NCI-H2107 treated with DMSO at 0.1 percent for 48 hours (cell line): ENCODE measurements at regions not wholly inside any gene's neighbourhood (a gene's known extent, or its start where the extent isn't known, plus 50 kb on each side); places are given as distances from the start of the nearest gene placed in this dataset.

Experiments
- DNase-seq: peaks from one replicate; lab custom pipeline; 2025; ENCODE audit not compliant: unreplicated experiment; lab: John Stamatoyannopoulos, UW

DNA sequence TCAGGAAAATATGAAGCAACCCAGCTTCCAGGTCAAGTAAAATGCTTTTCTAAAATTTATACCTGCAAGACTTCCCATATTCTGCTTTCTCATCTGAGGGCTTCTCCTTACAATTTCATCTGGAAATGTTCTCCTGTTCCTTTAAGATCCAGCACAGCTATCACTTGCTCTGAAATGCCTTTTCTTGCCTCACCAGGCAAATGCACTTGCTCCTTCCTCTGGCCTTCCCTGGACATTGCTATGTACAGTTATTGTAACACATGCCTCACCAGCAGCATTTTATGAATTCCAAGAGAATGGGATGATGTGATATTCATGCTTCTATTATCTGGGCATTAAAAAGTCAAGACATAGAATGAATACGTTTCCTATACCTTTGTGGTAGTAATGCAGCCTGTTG, 842.1 kb upstream of the INTU start:
- DNase-seq, result no peak

DNA sequence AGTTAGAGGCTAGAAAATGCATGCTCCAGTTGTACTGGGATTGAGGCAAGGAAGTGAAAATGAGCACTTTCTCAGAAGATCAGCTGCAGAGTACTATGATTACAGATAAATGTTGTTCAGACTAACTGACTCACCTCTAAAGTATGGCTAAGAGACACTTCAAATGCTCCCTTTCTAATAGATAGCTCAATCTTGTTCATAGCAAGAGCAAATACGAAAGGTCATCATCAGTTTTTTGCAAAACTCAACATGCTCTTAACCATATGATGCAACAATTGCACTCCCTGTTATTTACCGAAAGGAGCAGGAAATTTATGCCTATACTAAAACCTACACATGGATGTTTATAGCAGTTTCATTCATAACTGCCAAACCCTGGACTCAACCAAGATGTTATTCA, 838.4 kb upstream of the INTU start:
- no peak for DNase-seq

DNA sequence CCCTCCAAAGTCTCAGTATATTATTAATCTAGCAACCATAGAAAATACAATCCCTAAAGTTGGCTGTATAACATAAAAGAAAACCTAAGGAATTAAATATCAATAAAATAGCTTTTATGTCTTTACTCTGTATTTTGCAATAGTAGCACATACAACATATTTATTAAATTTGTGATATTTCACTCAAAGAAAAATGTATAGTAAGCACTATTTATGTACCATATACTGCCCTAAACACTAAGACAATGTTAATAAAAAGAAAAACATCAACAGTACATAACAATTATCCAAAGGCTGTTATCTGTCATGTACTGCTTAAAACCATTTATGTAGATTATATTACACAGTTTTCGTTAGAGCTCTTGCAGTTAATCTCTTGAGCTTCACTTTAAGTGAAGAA, 834.5 kb upstream of the INTU start:
- DNase-seq, result no peak

DNA sequence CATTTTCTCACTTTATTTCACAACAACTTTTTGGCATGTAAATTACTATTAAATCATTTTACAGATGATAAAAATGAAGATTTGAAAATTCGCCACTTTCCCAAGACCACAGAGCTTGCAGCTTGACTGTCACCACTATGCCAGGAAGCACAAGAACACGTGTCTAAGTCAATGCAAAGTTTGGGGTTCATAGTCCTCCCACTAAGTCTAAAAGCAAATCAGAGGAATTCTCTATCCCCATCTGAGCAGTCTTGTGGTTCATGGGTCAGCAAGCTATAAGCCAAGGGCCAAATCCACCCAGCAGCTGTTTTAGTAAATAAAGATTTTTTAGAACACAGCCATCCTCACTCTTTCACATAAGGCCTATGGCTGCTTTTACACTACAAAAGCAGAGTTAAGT, 833.3 kb upstream of the INTU start:
- DNase-seq, result no peak

DNA sequence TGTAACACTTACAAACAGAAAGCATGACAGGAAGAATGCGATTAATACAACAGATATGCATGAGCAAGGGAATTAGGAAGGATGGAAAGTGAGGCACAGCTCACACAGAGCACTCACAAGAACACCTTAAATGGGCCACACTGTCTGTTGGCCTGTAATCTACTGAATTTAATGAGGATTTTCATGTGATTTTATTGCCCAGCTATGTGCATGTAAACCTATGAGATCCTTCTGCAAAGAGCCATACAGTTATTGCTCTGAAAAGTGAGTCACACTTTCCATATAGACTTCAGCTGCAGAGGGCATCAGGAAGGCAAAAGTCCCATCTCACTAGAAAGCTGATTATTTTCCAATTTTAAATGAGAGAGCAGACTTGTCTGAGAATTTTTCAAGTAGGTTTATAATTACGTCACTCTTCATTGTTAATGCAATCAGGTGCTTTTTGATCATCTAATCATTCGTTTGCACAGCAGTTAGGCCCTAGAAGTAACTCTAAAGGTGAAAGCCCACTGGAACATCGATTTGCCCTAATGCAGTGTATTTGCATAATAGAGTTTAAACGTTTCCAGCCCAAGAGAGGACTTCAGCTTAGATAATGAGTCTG, 832.7 kb upstream of the INTU start:
- DNase-seq, result no peak

DNA sequence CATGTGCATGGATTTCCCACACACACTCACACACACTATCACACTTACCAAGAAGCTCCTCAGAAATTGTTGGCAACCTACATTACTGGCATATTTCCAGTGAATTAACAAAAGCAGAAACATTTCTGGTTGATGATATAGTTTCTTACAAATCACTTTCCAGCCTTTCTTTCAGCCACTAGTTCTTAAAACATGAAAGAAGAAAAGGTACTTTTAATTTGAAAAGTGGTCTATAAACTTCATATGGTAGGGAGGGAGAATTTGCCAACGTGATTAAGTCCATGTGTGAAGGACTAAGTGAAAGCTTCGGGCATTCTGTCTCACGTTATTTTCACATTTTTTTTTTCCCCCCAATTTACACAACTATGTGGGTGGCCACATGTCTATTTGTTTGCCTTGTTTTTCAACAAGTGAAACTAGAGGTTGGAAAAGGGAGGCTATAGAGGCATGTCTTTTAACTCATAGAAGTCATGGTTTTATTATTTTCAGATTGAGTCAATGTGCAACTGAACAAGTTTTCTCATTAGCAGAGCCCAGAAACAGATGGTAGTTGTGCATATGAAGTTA, 832.1 kb upstream of the INTU start:
- DNase-seq, result no peak

DNA sequence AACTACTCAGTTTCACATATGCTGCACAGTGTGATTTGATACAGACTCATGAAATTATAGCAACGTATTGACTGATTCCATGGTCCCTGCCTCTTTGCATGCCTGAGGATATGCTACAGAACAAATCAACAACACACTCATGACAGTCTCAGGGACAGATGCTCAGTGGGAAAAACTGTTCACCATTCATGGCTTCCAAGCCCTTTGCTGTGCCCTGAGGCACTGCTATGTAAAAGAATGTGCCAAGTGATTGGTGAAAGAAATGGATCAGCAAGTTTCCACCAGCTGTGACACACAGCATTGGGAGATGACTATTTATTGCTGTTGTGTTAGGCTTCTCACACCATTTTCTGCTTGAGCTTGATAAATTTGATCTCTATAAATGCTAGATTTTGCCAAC, 825.6 kb upstream of the INTU start:
- DNase-seq, result no peak

DNA sequence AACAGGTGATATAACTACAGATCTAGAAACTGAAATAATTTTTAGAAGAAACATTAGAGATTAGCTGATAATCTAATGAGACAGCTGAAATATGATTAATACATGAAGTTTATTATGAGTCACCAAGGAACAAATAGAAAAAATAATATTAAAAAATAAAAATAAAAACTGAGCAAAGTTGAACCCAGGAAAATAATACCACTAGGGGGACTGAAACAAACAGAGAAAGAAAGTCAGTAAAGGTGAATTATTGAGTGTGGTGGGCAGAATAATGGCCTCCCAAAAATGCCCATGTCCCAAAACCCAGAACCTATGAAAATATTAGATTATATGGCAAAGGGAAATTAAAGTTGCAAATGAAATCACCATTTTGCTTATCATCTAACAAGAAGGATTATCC, 820.7 kb upstream of the INTU start:
- no peak for DNase-seq

DNA sequence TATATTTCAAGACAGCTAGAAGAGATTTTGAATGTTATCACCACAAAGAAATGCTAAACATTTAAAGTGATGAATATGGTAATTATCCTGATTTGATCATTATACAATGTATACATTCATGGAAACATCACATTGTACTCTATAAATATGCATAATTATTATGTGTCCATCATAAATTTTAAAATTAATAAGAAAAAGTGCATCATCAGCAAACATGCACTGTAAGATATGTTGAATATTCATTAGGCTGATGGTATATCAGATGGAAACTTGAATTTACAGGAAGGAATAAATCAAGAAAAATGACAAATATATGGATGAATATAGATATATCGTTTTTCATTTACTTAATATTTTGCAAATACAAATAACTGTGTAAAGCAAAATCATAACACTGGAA, 812.1 kb upstream of the INTU start:
- no peak for DNase-seq

DNA sequence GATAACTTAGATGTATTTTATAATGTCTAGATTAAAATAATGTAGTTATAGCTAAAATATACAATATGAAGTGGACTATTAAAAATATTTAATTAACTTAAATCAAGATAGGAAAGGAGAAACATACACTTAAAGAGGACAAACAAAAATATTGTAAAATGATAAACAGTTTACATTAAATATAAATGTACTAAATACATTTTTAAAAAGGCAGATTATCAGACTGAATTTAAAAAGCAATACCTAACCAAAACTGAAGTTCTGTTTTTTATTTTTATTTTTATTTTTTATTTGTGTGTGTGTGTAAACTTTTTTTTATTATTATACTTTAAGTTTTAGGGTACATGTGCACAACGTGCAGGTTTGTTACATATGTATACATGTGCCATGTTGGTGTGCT, 811.6 kb upstream of the INTU start:
- DNase-seq, result no peak

DNA sequence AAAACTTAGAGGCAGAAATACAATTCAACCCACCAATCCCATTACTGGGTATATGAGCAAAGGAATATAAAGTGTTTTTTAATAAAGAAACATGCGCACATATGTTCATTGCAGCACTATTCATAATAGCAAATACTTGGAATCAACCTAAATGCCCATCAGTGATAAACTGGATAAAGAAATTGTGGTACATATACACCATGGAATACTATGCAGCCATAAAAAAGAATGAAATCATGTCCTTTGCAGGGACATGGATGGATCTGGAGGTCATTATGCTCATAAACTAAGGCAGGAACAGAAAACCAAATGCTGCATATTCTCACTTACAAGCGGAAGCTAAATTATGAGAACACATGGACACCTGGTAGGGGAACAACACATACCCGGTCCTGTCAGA, 807.7 kb upstream of the INTU start:
- no peak for DNase-seq

DNA sequence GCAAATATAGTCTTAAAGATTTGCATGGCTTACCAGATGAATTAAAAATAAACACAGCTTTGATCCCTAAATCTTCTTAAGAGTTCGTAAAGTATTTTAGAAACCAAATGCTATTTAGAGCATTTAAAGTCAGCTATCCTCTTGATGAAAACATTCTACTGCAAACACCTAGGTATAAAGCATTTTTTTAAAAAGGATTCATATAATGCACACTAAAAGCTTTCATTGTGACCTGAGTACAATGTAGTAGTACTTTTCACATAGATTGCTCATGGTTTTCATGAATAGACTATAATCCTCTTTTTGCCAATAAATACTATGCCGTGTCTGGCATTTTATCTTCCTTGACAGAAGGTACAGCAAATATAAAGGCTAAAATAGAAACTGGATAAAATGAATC, 805.1 kb upstream of the INTU start:
- DNase-seq, result no peak

DNA sequence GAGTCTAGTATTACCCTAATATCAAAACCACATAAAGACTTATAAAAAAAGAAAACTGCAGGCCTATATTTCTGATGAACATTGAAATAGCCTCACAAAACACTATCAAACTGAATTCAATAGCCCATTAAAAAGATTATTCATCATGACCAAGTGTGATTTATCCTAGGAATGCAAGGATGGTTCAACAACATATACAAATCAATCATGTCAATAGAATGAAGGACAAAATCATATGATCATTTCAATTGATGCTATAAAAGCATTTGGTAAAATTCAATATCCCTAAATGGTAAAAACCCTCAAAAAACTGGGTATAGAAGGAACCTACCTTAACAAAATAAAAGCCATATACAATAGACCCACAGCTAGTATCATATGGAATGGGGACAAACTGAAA, 797.9 kb upstream of the INTU start:
- no peak for DNase-seq

DNA sequence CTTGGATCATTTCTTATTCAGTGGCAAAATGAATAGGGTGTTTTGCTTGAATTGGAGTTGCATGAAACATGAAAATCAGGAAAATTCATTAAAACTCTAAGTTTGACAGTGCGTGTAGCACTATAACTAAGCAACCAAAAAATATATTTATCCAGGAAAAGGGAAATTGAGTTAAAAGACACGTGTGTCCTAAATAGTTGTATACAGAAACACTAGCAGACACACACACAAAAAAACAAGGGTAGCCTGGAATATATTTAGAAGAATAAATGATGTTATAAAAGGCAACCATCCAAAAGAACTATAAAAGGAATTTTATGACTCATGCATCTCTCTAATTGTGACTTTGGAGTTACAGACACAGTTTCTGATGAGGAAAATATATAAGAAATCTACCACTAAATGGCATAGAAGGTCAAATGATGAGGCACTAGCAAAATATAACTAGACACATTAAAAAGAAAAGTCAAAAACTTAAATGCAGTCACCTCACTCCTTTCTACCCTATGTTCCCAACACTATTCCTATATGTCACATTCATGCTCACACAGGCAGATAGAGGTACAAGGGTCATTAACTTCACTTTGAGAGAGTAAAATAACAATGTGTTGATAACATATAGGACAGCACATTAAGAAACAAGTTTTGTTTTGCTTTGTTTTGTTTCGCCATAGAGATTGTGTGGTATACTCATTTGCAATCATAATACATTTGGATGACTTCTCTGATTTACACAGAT, 793.6 kb upstream of the INTU start:
- no peak for DNase-seq

DNA sequence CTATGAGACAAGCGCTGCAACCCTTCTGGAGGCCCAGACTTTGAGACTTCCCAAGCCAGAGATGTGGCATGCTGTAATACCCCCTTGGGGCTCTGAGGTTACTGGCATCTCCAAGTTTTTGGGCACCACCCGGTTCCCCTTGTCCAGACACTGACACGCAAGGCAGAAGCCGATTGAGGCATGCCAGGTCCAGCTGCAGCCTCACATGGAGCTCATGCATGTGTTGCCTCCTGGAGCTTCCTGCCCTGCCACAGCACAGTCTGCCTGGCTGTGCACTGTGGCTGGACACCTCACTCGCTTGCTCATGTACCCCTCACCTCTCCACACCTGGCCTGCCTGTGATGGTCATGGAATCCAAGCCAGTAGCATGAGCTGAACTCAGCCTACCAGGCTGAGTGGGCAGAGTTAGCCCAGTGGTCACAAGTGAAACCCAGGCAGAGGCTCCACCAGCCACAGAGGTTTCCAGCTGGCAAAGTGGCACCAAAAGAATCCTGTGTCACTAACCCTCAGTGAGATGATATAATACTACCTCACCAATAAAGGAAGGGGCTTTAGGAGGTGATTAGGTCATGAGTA, 789.2 kb upstream of the INTU start:
- no peak for DNase-seq

DNA sequence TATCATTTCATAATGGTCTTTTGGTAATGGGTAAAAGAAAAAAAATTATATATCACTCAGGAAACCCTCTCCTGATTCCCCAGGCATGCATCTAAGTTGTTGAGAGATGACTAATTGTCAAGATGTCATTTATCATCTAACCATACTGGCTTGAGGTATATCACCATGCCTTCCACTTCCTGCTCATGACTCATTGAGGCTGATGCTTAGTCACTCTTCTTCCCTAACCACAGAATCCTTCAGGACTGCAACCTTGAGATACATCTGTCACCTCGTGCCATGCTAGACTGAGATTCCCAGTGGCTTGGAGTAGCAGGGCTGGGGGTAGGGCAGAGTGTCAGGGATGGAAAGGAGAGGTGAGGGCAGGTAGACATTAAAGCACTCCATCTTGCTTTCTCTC, 782.5 kb upstream of the INTU start:
- no peak for DNase-seq

DNA sequence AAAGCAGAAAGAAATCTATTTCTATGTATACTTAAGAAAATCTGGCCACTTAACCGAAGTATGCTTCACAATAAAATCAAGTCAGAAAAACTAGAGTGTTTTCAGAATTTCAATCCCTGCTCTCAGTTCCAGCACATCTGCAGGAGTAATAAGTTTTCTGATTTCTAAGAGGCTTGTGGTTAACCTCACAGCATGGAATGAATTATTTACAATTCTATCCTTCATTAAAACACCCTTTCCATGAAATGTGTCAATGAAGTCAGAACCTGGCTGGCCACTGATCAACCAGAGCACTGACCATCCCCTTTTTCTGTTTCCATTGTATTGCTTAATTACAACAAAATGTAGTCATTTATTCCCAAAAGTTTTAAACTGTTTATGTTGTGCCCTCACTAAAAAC, 781.4 kb upstream of the INTU start:
- no peak for DNase-seq

DNA sequence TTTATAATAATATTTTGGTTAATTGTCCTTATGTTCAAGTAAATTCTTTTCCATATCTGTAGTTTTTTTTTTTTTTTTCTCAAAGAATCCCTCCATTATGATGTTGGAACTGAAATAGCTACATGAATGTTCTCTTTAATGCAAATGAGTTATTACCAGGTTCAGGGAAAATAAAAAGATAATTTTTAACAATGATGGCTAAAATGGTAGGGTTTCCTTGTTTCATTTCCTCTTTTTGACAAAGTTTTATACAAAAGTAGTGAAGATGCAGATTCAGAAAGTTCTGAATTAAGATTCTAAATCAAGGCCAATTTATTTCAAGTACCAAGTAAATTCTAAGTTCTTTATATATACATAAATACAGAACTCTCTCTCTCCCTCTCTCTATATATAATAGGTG, 779.0 kb upstream of the INTU start:
- no peak for DNase-seq

DNA sequence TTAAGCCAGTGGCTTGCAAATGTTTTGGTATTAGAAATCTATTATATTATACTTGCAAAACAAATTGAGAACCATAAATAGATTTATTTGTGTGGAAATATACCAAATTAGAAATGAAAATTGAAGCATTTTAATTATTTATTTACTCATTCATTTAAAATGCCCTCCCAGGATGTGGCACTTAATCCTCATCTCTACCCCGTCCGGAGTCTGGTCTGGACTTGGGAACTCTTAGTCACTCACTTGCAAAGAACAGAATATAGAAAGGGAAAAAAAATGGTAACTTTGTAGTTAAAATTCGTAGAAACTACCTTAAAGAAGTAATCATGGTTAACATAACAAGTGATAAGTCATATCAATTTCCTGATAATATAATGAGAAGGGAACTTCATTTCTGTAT, 775.9 kb upstream of the INTU start:
- no peak for DNase-seq

DNA sequence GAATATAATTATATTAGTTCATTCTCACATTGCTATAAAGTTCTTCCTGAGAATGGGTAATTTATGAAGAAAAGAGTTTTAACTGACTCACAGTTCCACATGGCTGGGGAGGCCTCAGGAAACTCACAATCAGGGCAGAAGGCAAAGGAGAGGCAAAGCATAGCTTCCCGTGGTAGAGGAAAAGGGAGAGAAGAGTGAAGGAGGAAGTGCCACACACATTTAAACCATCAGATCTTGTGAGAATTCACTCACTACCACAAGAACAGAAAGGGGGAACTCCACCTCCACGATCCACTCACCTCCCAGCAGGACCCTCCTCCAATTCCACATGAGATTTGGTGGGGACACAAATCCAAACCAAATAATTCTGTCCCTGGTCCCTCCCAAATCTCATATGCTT, 773.4 kb upstream of the INTU start:
- DNase-seq, result no peak

DNA sequence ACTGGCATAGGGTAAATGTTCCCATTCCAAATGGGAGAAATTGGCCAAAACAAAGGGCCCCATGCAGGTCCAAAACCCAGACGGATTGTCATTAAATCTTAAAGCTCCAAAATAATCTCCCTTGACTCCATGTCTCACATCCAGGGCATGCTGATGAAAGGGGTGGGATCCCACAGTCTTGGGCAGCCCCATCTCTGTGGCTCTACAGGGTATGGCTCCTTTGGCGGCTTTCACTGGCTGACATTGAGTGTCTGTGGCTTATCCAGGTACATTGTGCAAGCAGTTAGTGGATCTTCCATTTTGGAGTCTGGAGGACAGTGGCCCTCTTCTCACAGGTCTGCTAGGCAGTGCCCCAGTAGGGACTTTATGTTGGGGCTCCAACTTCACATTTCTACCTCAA, 772.9 kb upstream of the INTU start:
- DNase-seq, result no peak

DNA sequence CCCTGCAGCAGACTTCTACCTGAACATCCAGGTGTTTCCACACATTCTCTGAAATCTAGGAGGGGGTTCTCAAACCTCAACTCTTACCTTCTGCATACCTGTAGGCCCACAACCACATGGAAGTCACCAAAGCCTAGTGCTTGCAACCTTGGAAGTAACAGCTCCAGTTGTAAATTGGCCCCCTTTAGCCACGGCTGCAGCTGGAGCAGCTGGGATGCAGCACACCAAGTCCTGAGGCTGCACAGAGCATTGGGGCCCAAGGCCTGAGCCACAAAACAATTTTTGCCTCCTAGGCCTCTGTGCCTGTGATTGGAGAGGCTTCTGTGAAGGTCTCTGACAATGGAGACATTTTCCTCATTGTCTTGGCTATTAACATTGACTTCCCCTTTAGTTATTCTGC, 772.4 kb upstream of the INTU start:
- no peak for DNase-seq

DNA sequence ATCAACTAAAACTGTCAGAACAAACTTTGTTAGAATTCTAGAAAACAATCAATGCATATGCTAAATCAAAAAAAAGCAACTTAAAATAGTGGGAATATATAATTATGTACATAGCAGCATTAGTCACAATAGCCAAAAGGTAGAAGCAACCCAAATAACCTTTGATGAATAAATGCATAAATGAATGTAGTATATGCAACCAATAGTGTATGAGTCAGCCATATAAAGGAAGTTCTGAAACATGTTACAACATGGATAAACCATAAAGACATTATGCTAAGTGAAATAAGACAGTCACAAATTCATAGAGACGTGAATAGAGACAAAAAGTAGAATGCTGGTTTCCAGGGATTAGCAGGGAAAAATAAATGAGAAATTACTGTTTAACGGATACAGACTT, 762.8 kb upstream of the INTU start:
- DNase-seq, result no peak
